Karpas-422 (cell line): ENCODE measurements at regions not wholly inside any gene's neighbourhood (a gene's known extent, or its start where the extent isn't known, plus 50 kb on each side); places are given as distances from the start of the nearest gene placed in this dataset.

Source experiments
- DNase-seq: peaks from one replicate; pipeline ENCODE4 v3.0.0-alpha.2; 2015
- H2AFZ ChIP-seq: fragments of 200-600 bp; sonication (generic); 2 replicates; pipeline ENCODE4 v1.6.1; 2014; ENCODE audit warnings: antibody characterized with exemption, low read length, mixed read lengths
- H3K27ac ChIP-seq: fragments of 200-600 bp; sonication (generic); 2 replicates; pipeline ENCODE4 v1.5.1; 2014; ENCODE audit warnings: mild to moderate bottlenecking, low read length, moderate library complexity
- H3K27me3 ChIP-seq: fragments of 200-600 bp; sonication (generic); 2 replicates; pipeline ENCODE4 v1.6.1; 2014; ENCODE audit warnings: low read length, mixed read lengths
- H3K36me3 ChIP-seq: fragments of 200-600 bp; sonication (generic); 2 replicates; pipeline ENCODE4 v1.6.1; 2014; ENCODE audit warnings: low read length, mixed read lengths; ENCODE audit not compliant: insufficient read depth
- H3K4me1 ChIP-seq: fragments of 200-600 bp; sonication (generic); 2 replicates; pipeline ENCODE4 v1.6.1; 2014; ENCODE audit warnings: mild to moderate bottlenecking, low read length, mixed read lengths
- H3K4me2 ChIP-seq: fragments of 200-600 bp; sonication (generic); 2 replicates; pipeline ENCODE4 v1.6.1; 2014; ENCODE audit warnings: low read length, low read depth, mild to moderate bottlenecking; ENCODE audit not compliant: poor library complexity, severe bottlenecking
- H3K4me3 ChIP-seq: fragments of 200-600 bp; sonication (generic); 2 replicates; pipeline ENCODE4 v1.5.1; 2014; ENCODE audit warnings: mild to moderate bottlenecking, antibody characterized with exemption, low read length, mixed read lengths
- H3K79me2 ChIP-seq: fragments of 200-600 bp; sonication (generic); 2 replicates; pipeline ENCODE4 v1.6.1; 2014; ENCODE audit warnings: mild to moderate bottlenecking, low read length, mixed read lengths
- H3K9ac ChIP-seq: fragments of 200-600 bp; sonication (generic); 2 replicates; pipeline ENCODE4 v1.6.0; 2014; ENCODE audit warnings: low read length
- H3K9me2 ChIP-seq: fragments of 200-600 bp; sonication (generic), shearing (Covaris generic); replicated peaks from 2 replicates; pipeline ENCODE4 v1.6.0; 2014; ENCODE audit warnings: mild to moderate bottlenecking, low read length, moderate library complexity; ENCODE audit not compliant: insufficient read depth
- H3K9me3 ChIP-seq: fragments of 300-700, 200-600 bp; sonication (generic); 2 replicates; pipeline ENCODE4 v1.6.1; 2014; ENCODE audit warnings: low read length, mixed read lengths
- H4K20me1 ChIP-seq: fragments of 200-600 bp; sonication (generic); 2 replicates; pipeline ENCODE4 v1.6.1; 2014; ENCODE audit warnings: mild to moderate bottlenecking, antibody characterized with exemption, low read length, low read depth; ENCODE audit not compliant: insufficient read depth

GRCh38 chr6:84512391-84512790, 252.0 kb downstream of the TBX18 start:
- no peak for DNase-seq
- Histone ChIP-seq H3K79me2 (no peaks in the 10 kb centered on the region), H3K4me3 (no peak overlapping the region), H3K9me3 (no peaks in the 10 kb centered on the region), H3K9ac (no peak overlapping the region), H2AFZ (no peak overlapping the region), H3K27ac (no peak overlapping the region), H3K9me2 (no peaks in the 10 kb centered on the region), H3K4me1 (no peaks in the 10 kb centered on the region), H3K4me2 (no peak overlapping the region), H3K27me3 (no peaks in the 10 kb centered on the region), H3K36me3 (no peaks in the 10 kb centered on the region), H4K20me1 (no peaks in the 10 kb centered on the region)

GRCh38 chr6:84511929-84512328, 252.5 kb downstream of the TBX18 start:
- no peak overlapping the region for H3K4me2 ChIP-seq
- H3K4me3 ChIP-seq: no peak overlapping the region
- no peak for DNase-seq
- H3K9me3 ChIP-seq: no peaks in the 10 kb centered on the region
- H3K27ac ChIP-seq: no peak overlapping the region
- H3K27me3 ChIP-seq: no peaks in the 10 kb centered on the region
- no peaks in the 10 kb centered on the region for H4K20me1 ChIP-seq
- no peaks in the 10 kb centered on the region for H3K9me2 ChIP-seq
- no peaks in the 10 kb centered on the region for H3K79me2 ChIP-seq
- no peak overlapping the region for H3K9ac ChIP-seq
- no peaks in the 10 kb centered on the region for H3K36me3 ChIP-seq
- H3K4me1 ChIP-seq: no peaks in the 10 kb centered on the region
- H2AFZ ChIP-seq: no peak overlapping the region

GRCh38 chr6:84508981-84509380, 255.4 kb downstream of the TBX18 start:
- H4K20me1 ChIP-seq: no peaks in the 10 kb centered on the region
- no peaks in the 10 kb centered on the region for H3K27me3 ChIP-seq
- H3K4me2 ChIP-seq: no peak overlapping the region
- no peak for DNase-seq
- H2AFZ ChIP-seq: no peak overlapping the region
- H3K4me1 ChIP-seq: no peaks in the 10 kb centered on the region
- no peaks in the 10 kb centered on the region for H3K79me2 ChIP-seq
- no peak overlapping the region for H3K4me3 ChIP-seq
- no peaks in the 10 kb centered on the region for H3K9me3 ChIP-seq
- no peak overlapping the region for H3K9ac ChIP-seq
- H3K27ac ChIP-seq: no peak overlapping the region
- H3K36me3 ChIP-seq: no peaks in the 10 kb centered on the region
- H3K9me2 ChIP-seq: no peaks in the 10 kb centered on the region

GRCh38 chr6:84508334-84508733, 256.1 kb downstream of the TBX18 start:
- no peak overlapping the region for H3K9ac ChIP-seq
- no peaks in the 10 kb centered on the region for H3K36me3 ChIP-seq
- no peaks in the 10 kb centered on the region for H4K20me1 ChIP-seq
- no peak overlapping the region for H3K4me3 ChIP-seq
- no peaks in the 10 kb centered on the region for H3K4me1 ChIP-seq
- H2AFZ ChIP-seq: no peak overlapping the region
- no peak overlapping the region for H3K27ac ChIP-seq
- no peak for DNase-seq
- no peaks in the 10 kb centered on the region for H3K9me3 ChIP-seq
- no peaks in the 10 kb centered on the region for H3K27me3 ChIP-seq
- H3K4me2 ChIP-seq: no peak overlapping the region
- H3K79me2 ChIP-seq: no peaks in the 10 kb centered on the region
- no peaks in the 10 kb centered on the region for H3K9me2 ChIP-seq

- no peaks in the 10 kb centered on the region for H4K20me1 ChIP-seq
- no peaks in the 10 kb centered on the region for H3K27me3 ChIP-seq
- H3K9ac ChIP-seq: no peak overlapping the region
- no peak overlapping the region for H2AFZ ChIP-seq
- no peak overlapping the region for H3K4me3 ChIP-seq
- no peaks in the 10 kb centered on the region for H3K9me2 ChIP-seq
- H3K4me2 ChIP-seq: no peak overlapping the region
- H3K36me3 ChIP-seq: no peaks in the 10 kb centered on the region
- no peaks in the 10 kb centered on the region for H3K79me2 ChIP-seq
- DNase-seq: no peak
- no peaks in the 10 kb centered on the region for H3K9me3 ChIP-seq
- H3K27ac ChIP-seq: no peak overlapping the region
- no peaks in the 10 kb centered on the region for H3K4me1 ChIP-seq
These were observed 260.4 kb downstream of the TBX18 start for GRCh38 chr6:84504025-84504424.

- H3K36me3 ChIP-seq: no peaks in the 10 kb centered on the region
- DNase-seq: no peak
- H3K79me2 ChIP-seq: no peaks in the 10 kb centered on the region
- H3K4me1 ChIP-seq: no peaks in the 10 kb centered on the region
- H3K27ac ChIP-seq: no peak overlapping the region
- H3K9me3 ChIP-seq: no peaks in the 10 kb centered on the region
- H4K20me1 ChIP-seq: no peaks in the 10 kb centered on the region
- H2AFZ ChIP-seq: no peak overlapping the region
- H3K4me3 ChIP-seq: no peak overlapping the region
- no peaks in the 10 kb centered on the region for H3K9me2 ChIP-seq
- H3K27me3 ChIP-seq: no peaks in the 10 kb centered on the region
- no peak overlapping the region for H3K4me2 ChIP-seq
- no peak overlapping the region for H3K9ac ChIP-seq
These were observed 263.1 kb downstream of the TBX18 start for GRCh38 chr6:84501315-84501714.

- no peak overlapping the region for H2AFZ ChIP-seq
- no peaks in the 10 kb centered on the region for H3K9me3 ChIP-seq
- H3K27ac ChIP-seq: no peak overlapping the region
- H3K9me2 ChIP-seq: no peaks in the 10 kb centered on the region
- no peak overlapping the region for H3K4me3 ChIP-seq
- no peak overlapping the region for H3K4me2 ChIP-seq
- no peaks in the 10 kb centered on the region for H3K27me3 ChIP-seq
- no peaks in the 10 kb centered on the region for H3K4me1 ChIP-seq
- DNase-seq: no peak
- no peaks in the 10 kb centered on the region for H3K36me3 ChIP-seq
- no peaks in the 10 kb centered on the region for H4K20me1 ChIP-seq
- no peaks in the 10 kb centered on the region for H3K79me2 ChIP-seq
- no peak overlapping the region for H3K9ac ChIP-seq
These were observed 263.7 kb downstream of the TBX18 start for GRCh38 chr6:84500726-84501125.

- H3K4me3 ChIP-seq: no peak overlapping the region
- no peaks in the 10 kb centered on the region for H3K4me1 ChIP-seq
- no peaks in the 10 kb centered on the region for H4K20me1 ChIP-seq
- no peaks in the 10 kb centered on the region for H3K9me2 ChIP-seq
- no peak overlapping the region for H3K4me2 ChIP-seq
- H2AFZ ChIP-seq: no peak overlapping the region
- no peaks in the 10 kb centered on the region for H3K36me3 ChIP-seq
- H3K9ac ChIP-seq: no peak overlapping the region
- no peaks in the 10 kb centered on the region for H3K79me2 ChIP-seq
- no peak for DNase-seq
- no peaks in the 10 kb centered on the region for H3K27me3 ChIP-seq
- H3K27ac ChIP-seq: no peak overlapping the region
- no peaks in the 10 kb centered on the region for H3K9me3 ChIP-seq
These were observed 265.5 kb downstream of the TBX18 start for GRCh38 chr6:84498905-84499304.
